A673 (cell line): ENCODE measurements at regions not wholly inside any gene's neighbourhood (a gene's known extent, or its start where the extent isn't known, plus 50 kb on each side); places are given as distances from the start of the nearest gene placed in this dataset.

Source experiments
- CTCF ChIP-seq: fragments of 300-800, 200-600 bp; sonication (generic); conservative IDR thresholded peaks from 2 replicates; pipeline ENCODE4 v1.5.1; 2017; ENCODE audit warnings: low read depth, mild to moderate bottlenecking, antibody characterized with exemption, low read length, moderate library complexity, mixed read lengths
- EZH2 ChIP-seq: fragments of 200-600 bp; sonication (generic); IDR thresholded peaks from 2 replicates; pipeline ENCODE4 v1.6.1; 2017; ENCODE audit warnings: borderline replicate concordance, low read depth, mild to moderate bottlenecking, mixed read lengths, antibody characterized with exemption, low read length; ENCODE audit not compliant: poor library complexity, severe bottlenecking

- TF ChIP-seq CTCF (no peak), EZH2 (no peak)
Measured at GRCh38 chr20:11301699-11302098, 616.0 kb upstream of the BTBD3 start.
